ENCODE measurements at regions not wholly inside any gene's neighbourhood (a gene's known extent, or its start where the extent isn't known, plus 50 kb on each side); places are given as distances from the start of the nearest gene placed in this dataset.

DNA sequence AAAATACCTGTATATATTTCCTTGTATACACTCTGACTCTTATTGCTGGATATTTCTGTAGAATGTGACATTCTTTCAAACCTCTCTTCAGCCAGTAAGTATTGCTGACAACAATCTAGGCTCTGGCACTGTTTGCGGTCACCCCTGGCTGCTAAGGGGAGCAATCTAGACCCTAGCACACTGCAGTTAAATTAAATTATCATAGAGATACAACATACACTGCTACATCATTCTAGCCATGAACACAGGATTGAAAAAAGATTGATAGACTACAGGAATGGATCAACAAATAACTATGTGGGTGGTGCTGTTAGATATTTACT is 108.7 kb upstream of the MEIS2 start:
- TF ChIP-seq, protein P1, sequence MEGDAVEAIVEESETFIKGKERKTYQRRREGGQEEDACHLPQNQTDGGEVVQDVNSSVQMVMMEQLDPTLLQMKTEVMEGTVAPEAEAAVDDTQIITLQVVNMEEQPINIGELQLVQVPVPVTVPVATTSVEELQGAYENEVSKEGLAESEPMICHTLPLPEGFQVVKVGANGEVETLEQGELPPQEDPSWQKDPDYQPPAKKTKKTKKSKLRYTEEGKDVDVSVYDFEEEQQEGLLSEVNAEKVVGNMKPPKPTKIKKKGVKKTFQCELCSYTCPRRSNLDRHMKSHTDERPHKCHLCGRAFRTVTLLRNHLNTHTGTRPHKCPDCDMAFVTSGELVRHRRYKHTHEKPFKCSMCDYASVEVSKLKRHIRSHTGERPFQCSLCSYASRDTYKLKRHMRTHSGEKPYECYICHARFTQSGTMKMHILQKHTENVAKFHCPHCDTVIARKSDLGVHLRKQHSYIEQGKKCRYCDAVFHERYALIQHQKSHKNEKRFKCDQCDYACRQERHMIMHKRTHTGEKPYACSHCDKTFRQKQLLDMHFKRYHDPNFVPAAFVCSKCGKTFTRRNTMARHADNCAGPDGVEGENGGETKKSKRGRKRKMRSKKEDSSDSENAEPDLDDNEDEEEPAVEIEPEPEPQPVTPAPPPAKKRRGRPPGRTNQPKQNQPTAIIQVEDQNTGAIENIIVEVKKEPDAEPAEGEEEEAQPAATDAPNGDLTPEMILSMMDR (IDR thresholded peaks at IDR 0.05), result no peak
- TF ChIP-seq POLR2A (IDR thresholded peaks at IDR 0.05), result no peak
- TF ChIP-seq POLR2AphosphoS5 (IDR thresholded peaks at IDR 0.05; ENCODE audit: insufficient read depth in 1 of 2, low read depth in 1 of 2), result no peak

All from vagina (tissue), 2 donors.